GM12891 (cell line): ENCODE measurements at regions not wholly inside any gene's neighbourhood (a gene's known extent, or its start where the extent isn't known, plus 50 kb on each side); places are given as distances from the start of the nearest gene placed in this dataset.
A peak's percentile ranks its signal among the peaks of the same experiment; 100 is the strongest.

Experiments used
- DNase-seq: peaks from one replicate; pipeline ENCODE4 v3.0.0; 2011; ENCODE audit warnings: low spot score; ENCODE audit not compliant: insufficient read length
- FAIRE-seq: peaks from 2 replicates; lab custom pipeline; 2011; peaks lifted over from hg19 to GRCh38; lab: Jason Lieb, UNC
- PAX5 ChIP-seq: IDR thresholded peaks from 2 replicates; pipeline ENCODE4 v1.6.1; 2011; ENCODE audit warnings: low read length, moderate library complexity, mild to moderate bottlenecking; ENCODE audit not compliant: insufficient read depth, severe bottlenecking
- POLR2A ChIP-seq: IDR thresholded peaks from 2 replicates; pipeline ENCODE4 v1.6.1; 2011; ENCODE audit warnings: low read depth, low read length, control low read depth
- POLR2AphosphoS5 ChIP-seq: IDR thresholded peaks from 2 replicates; pipeline ENCODE4 v1.6.1; 2011; ENCODE audit warnings: low read depth, low read length, control low read depth
- POU2F2 ChIP-seq: IDR thresholded peaks from 2 replicates; pipeline ENCODE4 v1.6.1; 2011; ENCODE audit warnings: low read depth, mild to moderate bottlenecking, control low read depth, low read length, moderate library complexity
- SPI1 ChIP-seq: IDR thresholded peaks from 2 replicates; pipeline ENCODE4 v1.6.1; 2011; ENCODE audit warnings: low read depth, low read length, control low read depth
- TAF1 ChIP-seq: IDR thresholded peaks from 2 replicates; pipeline ENCODE4 v1.6.1; 2011; ENCODE audit warnings: low read depth, low read length, control low read depth

- no peak for DNase-seq
- no peak for TF ChIP-seq SPI1
- no peak for FAIRE-seq
Observed at GRCh38 chr16:17939122-17939536, 397.4 kb downstream of the NPIPA8 start.

- TF ChIP-seq SPI1 = no peak
- TF ChIP-seq POLR2AphosphoS5 = no peak
- TF ChIP-seq POU2F2 = no peak
- FAIRE-seq (no peak), DNase-seq (no peak)
Observed at GRCh38 chr16:17938546-17938945, 398.0 kb downstream of the NPIPA8 start.

GRCh38 chr16:17936766-17937402 is 399.7 kb downstream of the NPIPA8 start:
- no peak for DNase-seq
- FAIRE-seq = no peak

GRCh38 chr16:17930280-17930679 is 406.3 kb downstream of the NPIPA8 start:
- FAIRE-seq = no peak
- TF ChIP-seq PAX5 (no peak), POLR2AphosphoS5 (no peak), SPI1 (no peak), POU2F2 (no peak), POLR2A (no peak), TAF1 (no peak)
- DNase-seq = no peak

More at GRCh38 chr16:17936766-17937402, 399.7 kb downstream of the NPIPA8 start:
- TF ChIP-seq POU2F2 (no peak), POLR2AphosphoS5 (no peak), SPI1 (no peak), TAF1 (no peak)

- no peak for DNase-seq
- no peak for FAIRE-seq
- TF ChIP-seq SPI1 (no peak), POLR2A (no peak), PAX5 (no peak)
Observed at GRCh38 chr16:17926866-17927399, 409.6 kb downstream of the NPIPA8 start.

GRCh38 chr16:17926461-17926860 is 410.1 kb downstream of the NPIPA8 start:
- TF ChIP-seq SPI1 (no peak), POLR2A (no peak), TAF1 (no peak), POLR2AphosphoS5 (no peak), PAX5 (no peak)
- no peak for DNase-seq
- no peak for FAIRE-seq

GRCh38 chr16:17925761-17926160 is 410.8 kb downstream of the NPIPA8 start:
- FAIRE-seq (no peak), DNase-seq (no peak)
- TF ChIP-seq POU2F2 (no peak), SPI1 (no peak), POLR2AphosphoS5 (no peak), PAX5 (no peak), TAF1 (no peak), POLR2A (no peak)

- DNase-seq = peak; percentile 19
- FAIRE-seq = peak; percentile 83
Observed at GRCh38 chr16:17921357-17921978, 415.1 kb downstream of the NPIPA8 start.

GRCh38 chr16:17917316-17918019 is 419.1 kb downstream of the NPIPA8 start:
- no peak for TF ChIP-seq POU2F2
- no peak for TF ChIP-seq PAX5
- TF ChIP-seq POLR2AphosphoS5 = no peak
- TF ChIP-seq POLR2A = no peak
- TF ChIP-seq SPI1 = no peak
- no peak for TF ChIP-seq TAF1
- FAIRE-seq (no peak), DNase-seq (no peak)

More at GRCh38 chr16:17921357-17921978, 415.1 kb downstream of the NPIPA8 start:
- TF ChIP-seq PAX5 (no peak), TAF1 (no peak), SPI1 (no peak), POLR2AphosphoS5 (no peak), POLR2A (no peak), POU2F2 (no peak)

- FAIRE-seq = no peak
- TF ChIP-seq TAF1 = no peak
- TF ChIP-seq PAX5 = no peak
- TF ChIP-seq SPI1 = no peak
- TF ChIP-seq POU2F2 = no peak
- TF ChIP-seq POLR2AphosphoS5 = no peak
- TF ChIP-seq POLR2A = no peak
- no peak for DNase-seq
Observed at GRCh38 chr16:17915791-17916190, 420.7 kb downstream of the NPIPA8 start.
